ENCODE measurements at regions not wholly inside any gene's neighbourhood (a gene's known extent, or its start where the extent isn't known, plus 50 kb on each side); places are given as distances from the start of the nearest gene placed in this dataset.

- dilution Hi-C loops (cut with HindIII; ENCODE audit: low sequenced_read_pairs, unreplicated experiment) = no loop called here
- POLR2A ChIA-PET (ENCODE audit: unreplicated experiment) = no interaction called here
- no peak overlapping the region for H3K27ac ChIP-seq (ENCODE audit: insufficient read depth, low read length)
These were observed 52.8 kb upstream of the WAC start for GRCh38 chr10:28479927-28480627.

More at GRCh38 chr10:28479927-28480627, 52.8 kb upstream of the WAC start:
- Histone ChIP-seq H2BK20ac (ENCODE audit: low read depth, low read length) (no peak overlapping the region), H2BK120ac (ENCODE audit: low read depth, low read length) (no peak overlapping the region), H4K5ac (ENCODE audit: low read depth, low read length) (no peak overlapping the region), H3K4ac (ENCODE audit: low read depth, low read length) (no peak overlapping the region), H2AK9ac (replicated peaks; ENCODE audit: low read depth, low read length, poor library complexity) (no peak overlapping the region), H3K56ac (ENCODE audit: extremely low read depth, insufficient read depth, low read length) (no peak overlapping the region), H3K4me3 (ENCODE audit: insufficient read depth, low read depth, low read length) (no peak overlapping the region), H3K79me1 (ENCODE audit: low read depth in 1 of 2, low read length in 2 of 2) (no peaks in the 10 kb centered on the region), H2BK15ac (ENCODE audit: low read depth, low read length) (no peak overlapping the region), H3K23ac (ENCODE audit: low read depth, low read length) (no peak overlapping the region), H2BK5ac (ENCODE audit: low read depth, low read length, poor library complexity, severe bottlenecking) (no peak overlapping the region), H4K8ac (ENCODE audit: low read depth in 2 of 2, low read length in 2 of 2) (no peak overlapping the region), H3K27me3 (ENCODE audit: control insufficient read depth, insufficient read depth, low read length) (peaks cover 18% of the 10 kb centered on the region), H3K9me3 (ENCODE audit: control insufficient read depth, insufficient read depth, low read length) (peaks cover 2% of the 10 kb centered on the region), H3K14ac (replicated peaks; ENCODE audit: low read depth, low read length) (no peak overlapping the region), H3K18ac (ENCODE audit: low read depth, low read length) (no peak overlapping the region), H3K9me1 (ENCODE audit: insufficient read depth, low read length) (no peaks in the 10 kb centered on the region; the same call in 1 of the 2 replicates), H4K91ac (ENCODE audit: insufficient read depth, low read depth, low read length) (no peak overlapping the region), H2AK5ac (ENCODE audit: low read depth, low read length) (no peak overlapping the region), H3K36me3 (ENCODE audit: control insufficient read depth, insufficient read depth, low read length) (no peaks in the 10 kb centered on the region), H3K9ac (ENCODE audit: low read depth, low read length) (no peak overlapping the region), H2AFZ (replicated peaks; ENCODE audit: low read length, poor library complexity) (no peak overlapping the region), H3K4me2 (ENCODE audit: low read depth, low read length) (no peak overlapping the region), H3K4me1 (ENCODE audit: control insufficient read depth, insufficient read depth, low read length) (no peaks in the 10 kb centered on the region), H4K20me1 (ENCODE audit: insufficient read depth, low read length) (no peaks in the 10 kb centered on the region)
- in situ Hi-C loops (cut with MboI; ENCODE audit: low sequenced_read_pairs) = no loop called here
- intact Hi-C loops (cut with micrococcal nuclease) = no loop called here
- 14% methylated on average over 1 of the region's 4 CpGs; no CpG with 5 or more reads in 1 of the 2 experiments for WGBS, 2 experiments (ENCODE audit: extremely low coverage in 2 of 2, insufficient read length in 1 of 2)
- no peak for ATAC-seq (ENCODE audit: low read depth)
- no TSS peak for BruUV-seq (replicated peaks)
- DNase-seq = no peak
- CTCF ChIA-PET = no interaction called here
- TF ChIP-seq POLR2A (IDR thresholded peaks at IDR 0.05; ENCODE audit: low read depth, low read length) = no peak
- TF ChIP-seq MXI1 (IDR thresholded peaks at IDR 0.05; ENCODE audit: borderline replicate concordance, low read depth, low read length) = no peak
- TF ChIP-seq RAD21 (IDR thresholded peaks at IDR 0.05; ENCODE audit: low read length) = no peak
- no peak for TF ChIP-seq BHLHE40 (IDR thresholded peaks at IDR 0.05; ENCODE audit: low read depth, low read length)
- TF ChIP-seq ELK1 (IDR thresholded peaks at IDR 0.05; ENCODE audit: borderline replicate concordance, low read depth, low read length) = no peak
- TF ChIP-seq SMC3 (IDR thresholded peaks at IDR 0.05; ENCODE audit: low read depth, low read length) = no peak
- no peak for TF ChIP-seq CHD1 (IDR thresholded peaks at IDR 0.05; ENCODE audit: low read depth, low read length)
- TF ChIP-seq RFX5 (IDR thresholded peaks at IDR 0.05; ENCODE audit: low read depth, low read length) = no peak
- no peak for TF ChIP-seq CEBPB (IDR thresholded peaks at IDR 0.05; ENCODE audit: low read depth, low read length)
- no peak for TF ChIP-seq FOS (IDR thresholded peaks at IDR 0.05; ENCODE audit: low read depth, low read length)
- no peak for TF ChIP-seq MAFK (IDR thresholded peaks at IDR 0.05; ENCODE audit: low read depth, low read length)
- TF ChIP-seq CTCF (conservative IDR thresholded peaks at IDR 0.05; ENCODE audit: low read depth, low read length) = no peak
- no peak for TF ChIP-seq RCOR1 (IDR thresholded peaks at IDR 0.05; ENCODE audit: insufficient replicate concordance, low read length)
- no peak for TF ChIP-seq NFE2L2 (IDR thresholded peaks at IDR 0.05; ENCODE audit: low read depth, low read length)
- TF ChIP-seq MAZ (IDR thresholded peaks at IDR 0.05; ENCODE audit: borderline replicate concordance, low read depth, low read length) = no peak

All from IMR-90 (cell line).